GM19351 (cell line): ENCODE measurements at regions not wholly inside any gene's neighbourhood (a gene's known extent, or its start where the extent isn't known, plus 50 kb on each side); places are given as distances from the start of the nearest gene placed in this dataset.

Experiments
- ATAC-seq: cut with Tn5 transposase; IDR thresholded peaks from one replicate; pipeline ENCODE4 v1.9.1; 2021; ENCODE audit warnings: mild to moderate bottlenecking, moderate library complexity; ENCODE audit not compliant: unreplicated experiment

DNA sequence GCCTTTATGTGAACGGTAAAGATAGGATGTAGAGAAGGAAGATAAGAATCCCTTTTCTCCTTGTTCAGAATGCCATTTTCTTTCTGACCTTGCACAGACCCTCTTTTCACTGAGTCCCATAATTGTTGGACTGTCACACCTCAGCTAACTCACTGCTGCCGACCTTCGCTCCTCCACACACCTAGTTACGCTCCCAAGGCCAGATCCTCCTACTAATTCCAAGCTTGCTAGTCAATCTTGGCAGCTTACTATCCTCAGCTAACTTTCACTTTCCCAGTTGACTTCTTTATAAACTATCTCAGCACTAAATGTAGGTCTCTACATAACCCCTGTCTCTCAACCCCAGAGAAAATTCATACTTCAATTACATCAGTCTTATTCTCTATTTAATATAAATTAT lies 471.8 kb upstream of the PRMT6 start:
- ATAC-seq, result no peak

DNA sequence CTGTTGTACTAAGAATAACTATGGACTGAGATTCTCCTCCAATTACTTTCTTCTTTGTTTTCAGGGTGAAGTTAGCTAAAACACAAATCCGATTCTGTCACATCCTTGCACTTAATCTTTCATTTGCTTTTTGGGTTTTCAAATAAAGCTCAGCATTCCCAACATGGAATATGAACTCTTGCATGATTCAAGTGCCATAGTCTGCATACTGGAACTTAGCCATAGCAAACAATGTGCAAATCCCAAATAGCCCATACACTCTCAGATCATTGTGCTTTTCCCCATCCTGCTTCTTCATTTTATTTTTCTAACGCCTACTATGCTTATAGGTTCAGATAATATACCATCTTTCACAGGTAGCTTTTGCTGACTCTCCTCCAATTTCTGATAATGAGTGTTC lies 455.8 kb upstream of the PRMT6 start:
- ATAC-seq, result no peak

DNA sequence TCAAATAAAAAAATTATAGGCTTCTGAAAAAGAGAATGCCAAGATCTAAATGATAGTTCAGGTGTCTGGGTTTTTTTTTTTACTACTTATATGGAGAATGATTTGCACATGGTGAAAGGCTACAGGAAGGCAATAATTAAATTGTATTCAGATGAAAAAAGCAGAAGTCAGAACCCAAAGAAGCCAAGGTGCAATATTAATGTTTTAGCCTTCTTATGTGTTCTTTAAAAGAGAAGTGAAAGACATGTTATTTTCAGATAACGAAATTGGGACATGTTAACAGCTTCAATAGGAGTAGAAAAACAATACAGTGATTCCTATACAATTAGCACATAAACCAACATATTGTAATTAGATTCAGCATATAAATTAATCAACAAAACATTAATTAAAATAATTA lies 452.9 kb upstream of the PRMT6 start:
- ATAC-seq, result no peak

DNA sequence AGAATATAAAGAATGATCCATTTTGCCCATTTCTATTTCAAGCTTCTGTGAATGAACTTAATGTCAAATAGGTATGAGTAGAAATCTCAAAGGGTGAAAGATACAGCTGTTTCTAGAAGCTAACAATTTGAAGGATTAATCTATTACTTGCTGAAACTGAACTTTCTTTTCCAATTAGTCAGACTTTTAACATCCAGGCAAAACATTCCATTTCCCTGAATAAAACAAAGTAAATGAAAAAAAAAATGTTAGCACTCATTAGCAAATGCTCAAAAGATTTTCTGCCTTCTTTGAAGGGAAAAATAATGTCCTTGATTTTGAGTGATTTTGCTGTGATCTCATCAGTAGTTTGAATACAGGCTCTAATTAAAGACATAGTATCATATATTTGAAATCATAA lies 447.6 kb upstream of the PRMT6 start:
- ATAC-seq, result no peak

DNA sequence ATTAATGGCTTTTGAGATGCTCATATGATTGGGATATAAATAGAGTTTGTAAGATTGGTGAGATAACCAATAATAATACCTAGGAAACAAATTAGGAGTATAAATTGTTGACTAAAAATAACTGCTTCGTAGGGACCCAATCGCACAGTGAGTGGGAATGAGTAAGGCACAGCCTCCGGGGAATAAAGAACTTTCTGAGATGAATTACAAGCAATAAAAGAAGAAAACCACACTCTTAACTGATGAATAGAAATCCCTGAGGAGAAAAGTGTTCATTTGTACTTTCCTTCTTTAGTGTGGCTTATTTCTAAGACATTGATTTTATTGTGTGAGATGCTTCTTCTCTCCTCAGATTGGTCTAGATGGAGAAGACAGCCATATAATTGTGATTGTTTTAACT lies 443.4 kb upstream of the PRMT6 start:
- ATAC-seq, result no peak

DNA sequence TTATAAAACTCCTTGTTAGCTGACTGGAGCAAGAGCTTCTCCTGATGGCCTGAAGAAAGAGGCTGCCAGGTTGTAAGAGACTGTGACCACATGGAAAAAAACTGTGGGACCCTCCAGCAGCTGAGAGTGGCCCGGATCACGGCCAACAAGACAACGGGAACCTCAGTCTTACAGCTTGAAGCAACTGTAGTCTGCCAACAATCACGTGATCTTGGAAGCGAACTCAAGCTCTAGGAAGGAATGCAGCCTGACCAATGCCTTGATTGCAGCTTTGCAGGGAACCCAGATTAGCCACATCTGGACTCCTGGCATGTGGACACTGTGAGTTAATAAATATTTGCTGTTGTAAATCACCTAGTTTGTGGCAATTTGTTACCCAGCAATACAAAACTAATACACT lies 442.6 kb upstream of the PRMT6 start:
- ATAC-seq, result no peak

DNA sequence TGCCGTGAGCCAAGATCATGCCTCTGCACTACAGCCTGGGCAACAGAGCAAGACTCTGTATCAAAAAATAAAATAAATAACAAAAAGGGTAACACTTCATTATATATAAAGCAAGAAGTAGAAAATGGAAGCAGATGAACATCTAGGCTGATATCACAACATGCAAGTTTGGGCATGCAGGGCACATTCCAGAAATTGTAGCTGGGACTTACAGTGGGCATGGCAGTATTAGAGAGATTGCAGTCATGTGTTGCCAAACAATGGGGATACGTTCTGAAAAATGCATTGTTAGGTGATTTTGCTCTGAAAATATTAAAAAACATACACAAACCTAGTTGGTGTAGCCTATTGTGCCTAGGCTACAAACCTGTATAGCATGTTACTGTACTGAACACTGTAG lies 441.0 kb upstream of the PRMT6 start:
- ATAC-seq, result no peak

DNA sequence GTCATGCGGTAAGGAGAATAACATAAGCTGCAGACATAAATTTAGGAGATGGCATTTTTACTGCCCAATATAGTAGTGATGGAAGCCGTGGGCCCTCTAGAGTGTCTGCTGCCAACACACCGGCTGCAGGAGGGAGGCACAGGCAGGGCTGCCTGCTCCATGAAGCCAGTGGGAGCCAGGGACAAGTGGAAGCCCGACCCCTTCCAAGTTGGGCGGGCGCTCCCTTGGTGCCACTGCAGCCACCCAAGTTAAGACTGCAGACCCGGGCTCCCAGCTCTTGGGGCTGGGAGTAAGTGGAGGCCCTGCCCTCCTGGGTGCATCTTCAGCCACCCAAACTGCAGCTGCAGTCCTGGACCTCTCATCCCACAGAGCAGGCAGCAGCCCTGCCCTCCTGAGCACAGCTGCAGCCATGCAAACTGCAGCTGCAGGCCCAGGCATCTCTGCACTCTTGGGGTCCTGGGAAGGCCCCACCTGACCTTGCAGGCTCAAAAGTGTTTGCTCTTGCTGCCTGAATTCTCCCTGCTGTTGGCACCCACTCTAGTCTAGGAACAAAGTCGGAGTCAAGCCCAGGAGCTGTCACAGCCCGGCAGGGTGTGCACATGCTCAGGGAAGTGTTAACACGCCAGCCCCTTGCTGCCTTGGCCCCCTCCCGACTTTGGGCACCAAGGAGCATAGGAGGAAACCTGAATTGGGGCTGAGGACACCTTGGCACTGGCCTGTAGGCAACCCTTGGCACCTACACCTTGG lies 437.2 kb upstream of the PRMT6 start:
- ATAC-seq, result no peak

DNA sequence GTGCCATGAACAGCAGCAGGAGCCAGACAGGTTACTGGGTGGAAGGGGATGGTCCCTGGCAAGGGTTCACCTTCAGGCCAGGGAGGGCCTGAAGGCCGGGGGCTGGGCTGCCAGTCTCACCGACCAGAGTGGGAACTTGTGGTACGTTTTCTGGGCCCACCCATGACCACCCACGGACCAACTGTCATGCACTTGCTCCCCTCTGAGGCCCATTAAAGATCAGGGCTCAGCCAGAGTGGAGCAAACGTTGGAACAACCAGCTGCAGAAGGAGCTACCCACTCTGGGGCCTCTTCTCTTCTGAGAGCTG lies 436.7 kb upstream of the PRMT6 start:
- ATAC-seq, result no peak

DNA sequence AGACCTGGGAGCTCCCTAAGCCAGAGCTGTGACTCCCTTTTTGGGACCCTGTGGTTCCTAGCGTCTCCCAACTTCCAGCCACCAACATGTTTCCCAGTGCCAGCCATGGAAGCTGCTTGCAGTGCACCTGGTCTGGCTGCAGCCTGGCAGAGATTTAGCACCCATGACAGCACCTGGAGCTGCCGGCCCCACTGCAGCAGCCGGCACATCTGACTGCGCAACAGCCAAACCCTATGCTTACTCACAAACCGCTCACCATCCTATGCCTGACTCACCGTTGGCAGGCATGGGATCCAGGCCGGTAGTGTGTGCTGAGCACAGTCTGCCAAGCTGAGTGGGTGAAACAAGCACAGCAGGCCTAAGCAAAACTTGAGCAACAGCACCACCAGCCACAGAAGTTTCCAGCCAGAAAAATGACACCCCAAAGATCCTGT lies 435.9 kb upstream of the PRMT6 start:
- ATAC-seq, result no peak

DNA sequence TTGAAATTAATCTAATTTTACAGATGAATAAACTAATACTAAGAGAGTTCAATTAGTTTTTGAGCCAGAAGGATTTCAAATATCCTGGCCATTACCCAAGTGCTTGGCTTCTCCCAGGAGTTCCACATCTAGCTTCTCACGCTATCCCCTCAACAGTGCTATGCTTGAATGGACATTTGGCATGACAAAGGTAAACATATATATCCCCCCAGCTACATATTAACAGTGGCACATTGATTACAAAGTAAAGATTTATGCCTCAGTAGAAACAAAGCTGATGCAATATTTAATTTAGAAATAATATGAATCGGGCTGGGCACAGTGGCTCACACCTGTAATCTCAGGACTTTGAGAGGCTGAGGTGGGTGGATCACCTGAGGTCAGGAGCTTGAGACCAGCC lies 434.6 kb upstream of the PRMT6 start:
- no peak for ATAC-seq

DNA sequence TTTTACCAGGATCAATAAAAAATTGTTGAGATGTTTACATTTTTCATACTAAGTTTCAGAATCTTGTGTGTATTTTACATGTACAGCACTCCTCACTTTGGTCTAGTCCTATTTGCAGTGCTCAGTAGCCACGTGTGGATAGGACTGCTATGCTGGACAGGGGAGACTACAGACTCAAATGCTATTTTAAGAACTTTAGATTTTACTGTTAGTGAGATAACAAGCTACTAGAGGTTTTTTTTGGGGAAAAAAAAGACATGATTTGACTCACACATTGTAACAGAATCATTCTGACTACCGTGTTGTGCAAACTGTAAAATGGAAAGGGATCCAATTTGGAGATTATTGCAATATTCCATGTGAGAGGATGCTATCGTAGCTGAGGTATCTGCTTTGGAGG lies 418.9 kb upstream of the PRMT6 start:
- no peak for ATAC-seq

DNA sequence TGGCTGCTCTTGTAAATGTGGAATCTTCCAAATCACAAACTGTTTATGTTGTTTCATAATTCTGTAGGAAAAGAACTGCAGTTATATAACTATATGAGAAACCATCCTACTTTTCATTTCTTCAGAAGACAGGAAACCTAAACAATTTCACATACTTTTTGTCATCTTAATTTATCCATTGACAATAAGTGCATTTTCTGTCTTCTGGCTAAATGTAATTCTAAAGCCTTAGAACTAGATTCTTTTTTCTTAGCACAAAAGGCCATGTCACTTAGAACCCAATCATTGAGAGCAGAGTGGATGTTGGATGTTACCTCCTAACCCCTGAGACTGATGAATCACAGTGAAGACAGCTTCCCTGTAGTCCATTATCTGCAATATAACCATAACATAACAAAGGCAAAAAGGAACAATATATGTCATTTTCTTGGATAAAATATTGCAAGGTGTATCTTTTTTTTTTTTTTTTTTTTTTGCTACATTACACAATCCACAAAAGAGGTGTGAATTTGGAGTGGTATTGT lies 410.2 kb upstream of the PRMT6 start:
- ATAC-seq, result no peak

DNA sequence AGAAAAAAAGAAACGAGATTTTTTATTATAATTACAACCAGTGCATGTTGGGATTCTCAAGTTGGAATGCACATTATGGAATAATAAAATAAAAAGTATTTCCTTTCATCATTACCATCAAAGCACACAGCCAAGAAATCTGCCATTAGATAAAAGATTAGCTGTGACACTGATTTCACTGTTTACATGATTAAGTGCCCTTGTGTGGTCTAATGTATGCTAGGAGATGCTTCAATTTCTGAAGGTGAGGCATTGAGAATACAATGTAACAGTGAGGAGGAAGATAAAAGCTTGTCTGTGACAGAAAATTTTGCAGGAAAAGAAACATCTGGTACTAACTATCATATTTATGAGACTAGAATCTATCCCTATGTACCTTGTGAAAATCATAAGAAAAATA lies 409.7 kb upstream of the PRMT6 start:
- no peak for ATAC-seq

DNA sequence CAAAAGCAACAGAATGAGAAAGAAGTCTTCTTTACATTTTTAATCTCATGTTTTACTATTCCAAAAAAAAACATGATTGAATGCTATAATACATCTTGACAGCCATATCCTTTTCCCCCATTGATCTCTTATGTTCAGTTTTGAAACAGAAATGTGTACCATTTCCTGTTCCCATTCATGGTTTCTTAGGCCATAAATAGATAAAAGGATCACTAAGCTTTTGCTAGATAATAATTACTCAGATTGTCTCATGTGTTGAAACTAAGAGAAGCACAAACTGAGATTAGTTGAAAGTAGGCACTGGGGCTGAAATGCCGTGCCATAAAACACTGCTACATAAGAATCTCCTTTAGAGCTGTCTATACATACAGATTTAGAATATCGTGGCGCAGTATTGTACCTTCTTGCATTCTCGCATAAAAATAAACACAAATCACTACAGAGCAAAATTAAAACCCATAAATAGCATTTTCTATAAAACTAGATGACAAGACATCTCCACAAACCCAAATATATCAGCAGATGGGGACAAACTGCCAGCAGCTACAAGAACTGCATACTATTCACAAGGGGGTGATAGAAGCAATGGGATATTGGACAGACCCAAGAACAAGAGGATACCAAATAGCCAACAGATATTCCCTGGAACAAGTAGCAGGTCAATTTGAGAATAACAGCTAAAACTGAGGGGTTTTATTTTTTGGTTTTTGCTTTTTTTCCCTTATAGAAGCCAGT lies 405.3 kb upstream of the PRMT6 start:
- ATAC-seq, result peak; percentile 70

DNA sequence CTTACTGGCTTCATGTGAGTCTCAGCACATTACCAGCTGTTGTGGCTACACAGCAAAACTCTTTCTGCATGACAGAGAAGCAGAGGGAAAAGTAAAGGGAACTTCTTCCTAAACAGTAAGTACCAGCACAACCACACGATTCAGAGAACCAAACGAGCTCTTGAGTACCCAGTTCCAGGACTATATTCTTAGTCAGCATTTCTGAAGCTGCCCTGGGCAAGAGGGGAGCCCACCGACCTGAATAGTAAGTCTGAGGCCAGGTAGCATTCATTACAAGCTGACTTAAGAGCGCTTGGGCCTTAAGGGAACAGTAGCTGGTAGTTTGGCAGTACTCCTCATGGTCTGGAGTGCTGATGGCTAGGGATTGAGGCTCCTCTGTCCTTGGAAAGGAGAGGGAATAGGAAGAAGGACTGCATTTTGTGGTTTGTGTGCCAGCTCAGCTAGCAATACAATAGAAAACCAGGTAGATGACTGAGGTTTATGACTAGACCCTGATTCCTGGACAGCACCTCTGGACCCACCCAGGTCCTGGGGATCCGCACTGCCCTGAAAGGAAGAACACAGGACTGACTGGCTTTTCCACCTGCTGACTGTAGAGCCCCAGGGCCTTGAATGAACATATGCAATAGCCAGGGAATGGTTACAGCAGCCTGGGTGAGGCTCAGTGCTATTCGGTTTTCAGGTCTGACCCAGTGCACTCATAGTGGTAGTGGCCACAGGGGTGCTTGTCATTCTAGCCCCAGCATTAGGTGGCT lies 396.8 kb upstream of the PRMT6 start:
- no peak for ATAC-seq

DNA sequence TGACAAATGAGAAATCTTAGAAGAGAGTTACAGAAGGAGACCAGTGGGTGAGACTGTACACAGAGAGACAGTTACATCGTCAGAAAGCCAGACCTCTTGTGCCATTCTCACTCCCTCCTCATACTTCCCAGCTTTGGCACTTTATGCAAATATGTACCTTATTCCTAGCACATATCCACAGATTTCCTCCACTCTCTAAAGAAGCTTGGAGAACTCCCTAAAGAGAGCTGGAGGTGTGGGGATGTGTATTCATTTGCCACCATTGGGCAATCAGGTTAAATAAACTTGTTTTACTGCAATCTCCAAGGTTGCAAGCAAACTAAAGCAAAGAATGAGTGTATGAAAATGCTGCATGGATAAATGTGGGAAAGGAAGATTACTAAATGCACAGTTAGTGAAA lies 380.9 kb upstream of the PRMT6 start:
- ATAC-seq, result no peak

DNA sequence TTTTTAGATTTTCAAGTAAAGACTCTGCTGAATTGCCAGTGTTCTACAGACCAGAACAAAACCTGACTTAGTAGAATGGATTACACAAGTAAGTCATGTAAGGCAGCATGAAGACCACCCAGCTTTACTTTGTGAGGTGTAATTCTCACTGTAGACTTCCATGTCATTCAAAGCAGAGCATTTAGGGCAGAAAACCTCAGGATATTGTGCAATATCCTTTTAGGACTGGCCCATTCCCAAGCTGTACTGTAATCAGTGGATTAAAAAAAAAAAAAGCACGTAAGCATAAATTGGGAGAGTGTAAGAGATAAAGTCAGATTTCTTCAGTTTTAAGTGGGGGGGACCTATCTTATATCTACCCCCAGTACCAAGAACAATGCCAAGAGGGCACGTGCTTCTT lies 380.5 kb upstream of the PRMT6 start:
- ATAC-seq, result no peak

DNA sequence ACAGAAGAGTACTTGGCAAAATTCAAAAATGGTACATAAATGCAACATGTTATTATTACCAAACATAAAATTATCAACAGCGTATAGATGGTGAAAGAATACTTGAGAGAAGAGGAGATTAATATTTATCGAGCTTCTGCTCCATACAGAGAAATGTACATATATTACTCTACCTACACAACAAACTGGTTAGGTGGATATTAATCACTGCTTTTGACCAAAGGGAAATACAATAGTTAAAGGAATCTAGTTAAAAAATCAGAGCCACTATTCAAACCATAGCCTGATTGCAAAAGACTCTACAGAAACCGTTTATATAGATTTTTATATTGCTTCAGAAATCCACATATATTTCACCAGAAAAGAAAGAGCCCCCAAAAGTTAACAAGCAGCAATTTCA lies 379.3 kb upstream of the PRMT6 start:
- no peak for ATAC-seq

DNA sequence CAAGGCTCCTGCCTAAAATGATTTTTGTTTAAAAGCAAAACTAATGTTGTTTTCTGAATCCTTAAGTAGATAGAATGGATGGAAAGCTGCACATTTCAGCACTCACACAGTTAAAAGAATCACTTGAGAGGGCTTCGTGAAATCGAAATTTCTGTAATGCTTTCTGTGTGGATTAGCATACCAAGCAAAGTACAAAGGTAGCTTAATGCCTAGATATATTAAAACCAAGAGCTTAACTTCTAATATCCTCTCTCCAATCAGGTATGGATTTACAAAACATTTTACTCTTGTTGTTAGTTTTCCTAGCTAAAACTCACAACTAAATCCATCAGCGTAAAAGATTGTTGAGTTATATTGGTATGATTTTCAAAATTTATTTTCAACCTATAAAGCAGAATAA lies 378.8 kb upstream of the PRMT6 start:
- no peak for ATAC-seq

DNA sequence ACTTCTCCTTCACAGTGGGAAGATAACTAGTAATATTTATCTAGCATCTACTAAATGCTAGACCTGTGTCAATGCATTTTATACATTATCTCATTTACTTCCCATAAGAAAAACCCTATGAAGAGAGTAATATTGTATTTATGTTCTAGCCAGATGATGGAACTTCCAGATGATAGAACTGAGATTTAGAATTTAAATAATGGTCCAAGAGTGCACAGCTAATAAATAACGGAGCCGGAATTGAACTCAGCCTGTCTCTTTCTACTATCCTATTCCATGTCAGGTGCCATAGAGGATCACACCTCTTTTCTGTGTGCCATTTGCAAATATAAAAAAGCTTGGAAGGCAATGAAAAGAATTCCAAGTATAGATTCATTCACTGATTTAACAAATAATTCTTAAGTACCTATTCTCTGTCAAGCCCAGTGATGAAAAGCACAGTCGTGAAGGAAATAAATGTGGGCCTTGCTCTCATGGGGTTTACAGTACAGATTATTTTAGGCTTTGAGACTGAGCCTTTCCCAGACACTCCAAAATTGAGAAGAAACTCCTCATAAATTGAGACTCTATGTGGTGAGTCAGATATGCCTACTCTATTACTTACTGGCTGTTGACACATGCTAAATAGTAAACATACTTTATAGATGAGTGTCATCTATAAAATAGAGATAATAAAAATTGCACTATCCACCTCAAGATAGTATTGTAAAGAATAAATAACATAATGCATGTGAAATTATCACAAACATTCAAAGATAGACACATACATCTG lies 378.0 kb upstream of the PRMT6 start:
- ATAC-seq, result no peak
